ENCODE measurements at regions not wholly inside any gene's neighbourhood (a gene's known extent, or its start where the extent isn't known, plus 50 kb on each side); places are given as distances from the start of the nearest gene placed in this dataset.

DNA sequence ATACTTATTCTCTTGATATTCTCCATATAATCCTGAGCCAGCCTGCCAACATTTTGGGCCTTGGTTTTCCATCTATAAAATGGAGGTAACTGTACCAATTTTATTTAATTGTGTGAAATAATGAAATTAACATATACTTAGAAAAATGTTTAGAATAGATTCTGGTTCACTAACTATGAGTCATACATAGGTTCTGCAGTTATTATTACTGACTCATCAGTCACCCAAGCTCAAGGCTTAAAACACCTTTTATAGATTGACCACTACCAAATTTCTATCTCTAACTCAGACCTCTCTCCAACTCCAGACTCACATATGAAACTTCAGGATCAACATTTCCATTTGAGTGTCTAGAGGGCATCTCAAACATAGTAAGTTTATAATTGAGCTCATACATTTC is 1277.2 kb upstream of the GJE1 start:
- Mint-ChIP-seq H3K9me3 (no peaks in the 10 kb centered on the region), H3K27ac (no peak overlapping the region), H3K36me3 (no peaks in the 10 kb centered on the region)
- DNase-seq (ENCODE audit: low spot score in 2 of 2) (no peak), ATAC-seq (no peak)

DNA sequence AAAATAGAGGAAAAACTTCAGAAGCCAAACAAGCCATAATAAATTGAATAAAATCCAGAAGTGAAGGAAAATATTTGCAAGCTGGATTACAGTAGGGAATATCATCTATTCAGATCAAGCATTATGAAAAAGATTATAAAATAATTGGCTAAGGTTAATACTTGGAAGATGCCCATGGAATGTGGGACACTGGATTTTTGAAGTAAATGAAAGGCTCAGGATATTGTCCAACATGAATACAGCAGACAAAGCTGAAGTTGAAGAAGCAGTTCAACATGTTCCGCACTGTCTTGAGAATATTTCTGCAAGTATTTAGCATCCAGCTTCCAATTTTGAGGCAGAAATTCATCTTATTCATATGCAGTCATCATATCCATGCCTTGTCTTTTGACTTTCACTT is 1278.4 kb upstream of the GJE1 start:
- ATAC-seq (no peak), DNase-seq (ENCODE audit: low spot score in 2 of 2) (no peak)
- Mint-ChIP-seq H3K36me3 (no peaks in the 10 kb centered on the region), H3K9me3 (no peaks in the 10 kb centered on the region), H3K27ac (no peak overlapping the region)

DNA sequence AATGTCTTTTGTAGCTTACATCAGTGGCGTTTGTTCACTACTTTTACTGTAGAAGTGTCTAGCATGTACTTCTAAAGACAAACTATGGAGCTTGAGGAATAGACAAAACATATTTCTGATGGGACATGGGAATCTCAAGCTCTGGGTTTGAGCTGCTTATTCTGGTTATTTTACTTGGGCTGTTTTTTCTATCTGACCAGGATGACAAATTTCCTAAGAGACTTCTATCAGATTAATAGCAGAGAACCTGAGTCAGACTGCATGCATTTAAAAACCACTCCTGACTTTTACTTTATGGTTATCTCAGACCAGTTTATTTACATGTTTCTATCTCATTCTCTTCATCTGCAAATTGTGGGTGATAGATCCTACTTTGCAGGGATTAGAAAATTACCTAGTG is 1282.3 kb upstream of the GJE1 start:
- no peaks in the 10 kb centered on the region for H3K9me3 Mint-ChIP-seq
- DNase-seq (ENCODE audit: low spot score in 2 of 2), result no peak
- no peak for ATAC-seq

DNA sequence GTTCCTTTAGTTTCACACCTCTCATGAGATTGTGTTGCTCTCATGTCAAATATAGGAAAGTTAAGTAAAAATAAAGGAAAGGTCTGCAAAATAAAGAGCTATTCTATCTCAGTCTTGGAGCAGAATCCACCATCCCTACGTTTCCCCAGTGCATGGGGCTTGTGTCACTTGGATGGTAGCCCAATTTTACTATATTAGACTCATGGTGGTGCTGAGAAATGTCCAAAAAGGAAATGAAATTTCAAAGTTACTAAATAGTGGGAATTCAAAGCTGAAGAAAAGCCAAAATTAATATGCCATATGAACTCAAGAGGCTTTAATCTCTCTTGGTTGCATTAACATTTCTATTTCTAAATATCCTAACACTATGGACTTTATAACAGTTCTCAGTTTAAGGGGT is 1283.3 kb upstream of the GJE1 start:
- H3K36me3 Mint-ChIP-seq, result no peaks in the 10 kb centered on the region
- no peak for ATAC-seq
- no peaks in the 10 kb centered on the region for H3K9me3 Mint-ChIP-seq
- H3K27ac Mint-ChIP-seq, result no peak overlapping the region
- DNase-seq (ENCODE audit: low spot score in 2 of 2), result no peak

More for the DNA sequence above, 1282.3 kb upstream of the GJE1 start:
- no peaks in the 10 kb centered on the region for H3K36me3 Mint-ChIP-seq
- H3K27ac Mint-ChIP-seq, result no peak overlapping the region

DNA sequence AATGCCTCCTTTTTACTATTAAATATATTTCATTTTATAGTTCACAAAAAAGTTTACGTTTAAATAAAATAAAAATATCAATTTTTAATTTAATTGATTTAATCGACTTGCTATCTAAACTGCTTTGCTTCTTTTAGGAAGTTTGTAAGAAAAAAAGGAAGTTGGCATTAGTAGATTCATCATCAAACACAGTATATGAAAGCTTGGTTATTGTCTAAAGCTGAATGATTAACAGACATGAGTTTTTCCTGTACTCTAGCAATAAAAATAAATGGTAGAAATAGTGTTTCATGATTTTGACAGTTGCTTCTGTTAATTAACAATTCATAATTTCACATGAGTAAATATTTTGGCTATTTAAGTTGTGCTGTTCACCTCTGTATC is 1285.5 kb upstream of the GJE1 start:
- no peaks in the 10 kb centered on the region for H3K9me3 Mint-ChIP-seq
- no peak overlapping the region for H3K27ac Mint-ChIP-seq
- DNase-seq (ENCODE audit: low spot score in 2 of 2) (no peak), ATAC-seq (no peak)
- no peaks in the 10 kb centered on the region for H3K36me3 Mint-ChIP-seq

DNA sequence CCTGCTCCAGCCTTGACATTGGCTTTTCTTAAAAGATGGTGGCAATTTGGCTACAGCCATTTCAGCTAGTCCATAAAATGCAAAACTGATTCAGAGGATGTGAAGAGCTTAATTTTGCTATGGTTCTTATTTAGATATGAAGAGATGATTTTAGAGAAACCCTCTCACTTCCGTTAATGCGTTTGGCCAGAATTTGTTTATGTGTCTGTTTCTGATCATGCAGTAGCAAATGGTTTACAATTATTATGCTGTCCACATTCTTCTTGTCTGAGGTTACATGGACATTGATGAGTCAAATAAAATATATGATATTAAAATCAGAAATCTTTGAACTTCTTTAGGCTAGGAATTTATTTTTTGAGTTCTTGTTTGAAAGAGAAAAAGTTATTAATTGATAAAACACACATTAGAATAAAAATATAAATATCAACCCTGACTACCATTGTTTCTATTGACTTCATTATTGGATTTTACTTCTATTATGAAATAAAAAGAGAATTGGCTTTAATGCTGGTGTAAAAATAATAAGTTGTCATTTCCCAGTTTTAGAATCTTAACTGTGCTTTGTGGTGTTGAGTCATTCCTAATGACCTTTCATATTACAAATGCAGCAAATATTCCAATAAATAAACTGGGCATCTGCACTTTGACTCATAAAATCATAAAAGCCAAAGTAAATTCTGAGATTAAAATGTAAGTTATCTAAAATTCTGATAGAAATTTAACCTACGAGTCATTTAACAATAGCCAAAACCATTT is 1286.0 kb upstream of the GJE1 start:
- no peak overlapping the region for H3K27ac Mint-ChIP-seq
- no peak for DNase-seq (ENCODE audit: low spot score in 2 of 2)
- no peaks in the 10 kb centered on the region for H3K36me3 Mint-ChIP-seq
- no peaks in the 10 kb centered on the region for H3K9me3 Mint-ChIP-seq
- ATAC-seq, result no peak

DNA sequence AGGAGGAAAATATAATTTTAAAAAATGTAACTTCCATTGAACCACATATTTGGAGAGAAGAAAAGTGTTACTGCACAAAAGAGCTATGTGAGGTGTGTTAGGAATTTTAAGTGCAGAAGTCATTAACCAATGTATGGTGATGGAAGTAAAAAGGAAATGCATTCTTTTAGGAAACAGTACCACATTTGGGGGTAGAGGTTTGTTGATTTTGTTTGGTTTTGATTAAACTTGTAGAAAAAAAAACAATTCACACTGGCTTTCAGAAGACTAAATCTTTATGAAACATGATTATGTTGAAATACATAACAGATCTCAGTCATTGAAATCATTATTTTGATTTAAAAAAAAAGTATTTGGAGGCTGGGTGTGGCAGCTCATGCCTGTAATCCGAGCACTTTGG is 1287.0 kb upstream of the GJE1 start:
- no peak for DNase-seq (ENCODE audit: low spot score in 2 of 2)
- H3K9me3 Mint-ChIP-seq, result no peaks in the 10 kb centered on the region
- H3K36me3 Mint-ChIP-seq, result no peaks in the 10 kb centered on the region
- H3K27ac Mint-ChIP-seq, result no peak overlapping the region
- ATAC-seq, result no peak

DNA sequence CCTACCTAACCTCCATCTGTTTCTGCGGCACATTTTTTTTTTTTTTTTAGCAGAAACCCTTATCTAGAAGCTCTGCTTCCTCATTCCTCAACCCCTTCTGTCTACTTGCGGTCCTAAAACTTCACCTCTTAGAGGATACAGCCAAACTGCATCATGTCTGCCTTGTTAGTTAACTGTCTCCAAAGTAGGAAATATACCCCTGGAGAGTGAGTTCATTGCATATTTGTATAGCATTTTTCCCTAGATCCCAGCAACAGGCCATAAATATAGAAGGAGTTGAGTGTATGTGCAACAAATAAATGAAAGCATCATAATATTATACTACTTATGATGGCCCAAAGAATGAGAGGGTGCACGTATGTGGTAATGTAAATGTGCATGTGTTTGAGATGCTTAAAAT is 1288.6 kb upstream of the GJE1 start:
- no peaks in the 10 kb centered on the region for H3K9me3 Mint-ChIP-seq
- no peaks in the 10 kb centered on the region for H3K36me3 Mint-ChIP-seq
- ATAC-seq (no peak), DNase-seq (ENCODE audit: low spot score in 2 of 2) (no peak)
- no peak overlapping the region for H3K27ac Mint-ChIP-seq

DNA sequence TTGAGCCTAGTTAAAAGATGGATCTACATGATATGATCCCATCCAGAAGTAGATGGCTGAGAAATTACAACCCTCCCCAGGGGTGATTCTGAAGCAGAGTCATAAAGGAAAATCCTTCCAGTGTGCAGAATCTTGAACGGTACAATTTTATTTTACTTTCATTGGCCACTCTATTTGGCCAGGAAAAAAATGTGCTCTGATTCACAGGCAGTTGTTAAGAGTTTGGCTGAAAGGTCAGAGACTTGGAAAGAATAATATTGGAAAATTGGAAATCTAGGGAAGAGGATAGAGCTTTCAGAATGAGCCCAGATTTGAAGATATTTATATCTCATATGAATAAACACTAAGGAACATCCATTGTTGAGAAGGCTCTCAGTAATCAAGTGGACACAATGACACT is 1299.3 kb upstream of the GJE1 start:
- no peaks in the 10 kb centered on the region for H3K36me3 Mint-ChIP-seq
- H3K27ac Mint-ChIP-seq, result no peak overlapping the region
- ATAC-seq (no peak), DNase-seq (ENCODE audit: low spot score in 2 of 2) (no peak)
- no peaks in the 10 kb centered on the region for H3K9me3 Mint-ChIP-seq

DNA sequence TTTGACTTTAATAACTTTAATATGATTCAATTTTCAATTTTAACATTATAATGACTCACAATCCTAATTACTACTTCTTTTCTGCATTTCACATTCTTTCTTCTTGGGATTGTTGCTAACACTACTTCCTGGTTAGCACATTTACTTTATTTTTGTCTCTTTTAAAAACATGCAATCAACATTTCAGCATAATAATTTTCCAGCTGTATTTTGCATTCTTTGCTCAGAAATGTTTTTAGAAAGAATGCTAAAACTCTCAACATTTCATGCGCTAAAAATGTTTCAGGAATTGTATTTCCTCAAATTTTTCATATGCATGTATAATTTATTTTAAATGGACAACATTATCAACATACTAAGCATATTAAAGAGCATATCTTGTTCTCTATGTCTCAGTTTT is 1302.1 kb upstream of the GJE1 start:
- Mint-ChIP-seq H3K9me3 (no peaks in the 10 kb centered on the region), H3K36me3 (no peaks in the 10 kb centered on the region), H3K27ac (no peak overlapping the region)
- DNase-seq (ENCODE audit: low spot score in 2 of 2) (no peak), ATAC-seq (no peak)

DNA sequence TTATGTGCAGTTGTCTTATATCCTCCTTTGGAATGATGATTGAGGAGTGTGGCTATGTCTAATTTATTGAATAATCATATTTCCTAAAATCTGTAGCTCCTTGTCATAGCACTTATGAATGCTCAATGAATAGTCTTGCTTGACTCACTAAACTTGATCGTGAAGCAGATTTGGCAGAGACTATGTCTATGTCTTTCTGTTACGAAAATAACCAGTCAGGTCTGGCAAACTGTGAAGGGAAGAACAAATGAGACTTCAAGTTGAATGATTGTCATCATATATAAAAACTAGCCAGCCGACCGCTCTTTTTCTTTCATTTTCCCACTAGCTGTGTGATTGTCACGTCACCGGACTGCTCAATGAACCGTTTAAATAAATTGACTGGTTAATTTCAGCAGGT is 1303.9 kb upstream of the GJE1 start:
- no peak overlapping the region for H3K27ac Mint-ChIP-seq
- no peak for DNase-seq (ENCODE audit: low spot score in 2 of 2)
- H3K9me3 Mint-ChIP-seq, result no peaks in the 10 kb centered on the region
- H3K36me3 Mint-ChIP-seq, result no peaks in the 10 kb centered on the region
- no peak for ATAC-seq

DNA sequence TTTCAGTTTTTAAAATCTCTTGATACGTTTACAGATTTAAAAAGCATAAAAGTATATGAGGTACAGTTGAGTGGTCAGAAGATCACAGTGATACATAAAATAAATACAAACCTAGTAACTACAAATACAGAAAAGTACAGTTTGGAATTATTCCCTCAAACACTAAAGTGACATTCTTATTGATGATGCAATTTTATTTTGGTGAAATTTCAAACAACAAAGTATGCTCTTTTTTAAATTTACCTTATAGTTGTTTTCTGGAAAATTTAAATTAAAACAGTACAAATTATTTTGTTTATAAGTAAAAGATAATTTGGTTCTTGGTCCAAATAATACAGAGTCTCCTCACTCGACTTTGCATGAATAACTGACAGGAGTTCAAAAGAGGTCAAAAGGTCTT is 1305.1 kb upstream of the GJE1 start:
- DNase-seq (ENCODE audit: low spot score in 2 of 2), result no peak
- no peak for ATAC-seq
- Mint-ChIP-seq H3K9me3 (no peaks in the 10 kb centered on the region), H3K27ac (no peak overlapping the region), H3K36me3 (no peaks in the 10 kb centered on the region)

DNA sequence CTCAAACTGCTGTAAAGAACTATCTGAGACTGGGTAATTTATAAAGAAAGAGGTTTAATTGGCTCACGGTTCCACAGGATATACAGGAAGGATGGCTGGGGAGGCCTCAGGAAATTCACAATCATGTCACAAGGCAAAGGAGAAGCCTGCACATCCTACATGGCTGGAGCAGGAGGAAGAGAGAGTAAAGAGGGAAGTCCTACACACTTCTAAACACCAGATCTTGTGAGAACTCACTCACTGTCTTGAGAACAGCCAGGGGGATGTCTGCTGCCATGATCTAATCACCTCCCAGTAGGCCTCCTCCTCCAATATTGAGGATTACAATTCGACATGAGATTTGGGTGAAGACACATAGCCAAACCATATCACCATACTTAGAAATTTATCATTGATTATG is 1307.0 kb upstream of the GJE1 start:
- Mint-ChIP-seq H3K9me3 (no peaks in the 10 kb centered on the region), H3K27ac (no peak overlapping the region), H3K36me3 (no peaks in the 10 kb centered on the region)
- no peak for ATAC-seq
- DNase-seq (ENCODE audit: low spot score in 2 of 2), result no peak

DNA sequence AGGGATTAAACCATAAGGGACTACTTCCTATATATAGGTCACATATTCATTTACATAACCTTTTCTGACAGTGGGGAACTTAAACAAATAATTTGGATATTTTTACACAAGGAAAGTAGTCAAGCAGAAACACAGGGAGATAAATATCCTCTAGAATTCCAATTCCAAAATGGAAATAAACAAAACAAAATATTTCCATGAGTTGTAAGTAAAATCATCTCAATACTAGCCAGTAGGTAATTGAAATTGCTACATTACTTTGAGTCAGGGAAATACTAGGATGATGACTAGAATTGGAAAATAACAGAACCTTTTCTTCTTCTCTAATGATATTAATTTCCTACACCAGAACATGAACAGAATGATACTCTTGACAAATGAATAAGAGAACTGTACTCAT is 1308.1 kb upstream of the GJE1 start:
- DNase-seq (ENCODE audit: low spot score in 2 of 2) (no peak), ATAC-seq (no peak)
- no peaks in the 10 kb centered on the region for H3K36me3 Mint-ChIP-seq
- H3K27ac Mint-ChIP-seq, result no peak overlapping the region
- H3K9me3 Mint-ChIP-seq, result no peaks in the 10 kb centered on the region

DNA sequence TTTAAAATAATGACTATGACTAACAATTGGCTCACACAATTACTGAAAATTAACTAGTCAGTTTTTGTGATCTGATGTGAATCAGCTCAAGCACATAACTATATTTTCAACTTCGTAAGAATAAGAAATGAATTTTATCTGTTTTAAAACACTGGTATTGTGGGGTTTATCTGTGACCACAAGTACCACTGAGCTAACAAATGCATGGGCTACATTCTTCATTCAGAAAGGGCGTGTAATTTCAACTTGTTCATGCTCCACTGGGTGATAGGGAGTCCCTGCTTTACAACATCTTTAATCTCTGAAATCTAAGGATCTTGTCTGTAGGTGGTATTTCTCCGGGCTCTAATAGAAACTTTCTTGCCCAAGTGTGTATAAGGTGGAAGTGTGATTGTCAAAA is 1311.5 kb upstream of the GJE1 start:
- Mint-ChIP-seq H3K27ac (no peak overlapping the region), H3K36me3 (no peaks in the 10 kb centered on the region), H3K9me3 (no peaks in the 10 kb centered on the region)
- no peak for DNase-seq (ENCODE audit: low spot score in 2 of 2)
- no peak for ATAC-seq

DNA sequence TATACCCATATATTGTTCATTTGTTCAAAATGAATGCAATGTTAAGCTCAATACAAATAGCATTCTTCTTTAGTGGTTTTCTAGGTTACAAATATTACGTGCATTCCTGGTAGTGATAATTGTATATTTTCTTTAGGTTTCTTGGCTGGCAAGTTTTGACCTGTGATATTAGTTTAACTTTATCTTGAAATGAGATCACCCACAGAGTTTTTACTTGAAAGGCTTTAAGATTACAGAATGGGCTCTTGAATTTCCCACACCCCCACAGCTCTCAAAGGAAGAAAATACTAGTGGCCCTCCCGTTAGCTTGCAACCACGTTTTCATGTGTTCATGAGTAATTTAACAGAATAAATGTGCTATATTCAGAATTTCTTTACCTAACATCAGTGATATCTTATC is 1315.5 kb upstream of the GJE1 start:
- Mint-ChIP-seq H3K27ac (no peak overlapping the region), H3K9me3 (no peaks in the 10 kb centered on the region), H3K36me3 (no peaks in the 10 kb centered on the region)
- no peak for DNase-seq (ENCODE audit: low spot score in 2 of 2)
- no peak for ATAC-seq

DNA sequence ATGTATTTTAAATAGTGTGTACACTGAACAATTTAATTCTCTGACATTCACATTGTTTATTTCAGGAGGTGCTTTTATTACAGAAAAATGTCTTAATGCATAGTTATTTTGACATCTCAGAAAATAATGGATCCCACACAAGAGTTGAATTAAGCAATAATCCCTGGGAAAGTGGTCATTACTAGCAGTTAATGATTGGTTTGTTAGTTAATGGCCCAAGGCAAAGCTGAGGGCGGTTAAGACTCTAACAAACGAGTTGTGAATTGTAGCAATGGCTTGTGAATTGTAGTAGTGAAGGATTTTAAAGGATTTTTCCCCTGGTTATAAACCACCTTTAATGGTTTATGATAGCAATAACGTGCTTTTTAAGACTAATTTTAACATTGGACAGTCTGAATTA is 1316.0 kb upstream of the GJE1 start:
- no peak for ATAC-seq
- Mint-ChIP-seq H3K27ac (no peak overlapping the region), H3K36me3 (no peaks in the 10 kb centered on the region), H3K9me3 (no peaks in the 10 kb centered on the region)
- DNase-seq (ENCODE audit: low spot score in 2 of 2), result no peak

DNA sequence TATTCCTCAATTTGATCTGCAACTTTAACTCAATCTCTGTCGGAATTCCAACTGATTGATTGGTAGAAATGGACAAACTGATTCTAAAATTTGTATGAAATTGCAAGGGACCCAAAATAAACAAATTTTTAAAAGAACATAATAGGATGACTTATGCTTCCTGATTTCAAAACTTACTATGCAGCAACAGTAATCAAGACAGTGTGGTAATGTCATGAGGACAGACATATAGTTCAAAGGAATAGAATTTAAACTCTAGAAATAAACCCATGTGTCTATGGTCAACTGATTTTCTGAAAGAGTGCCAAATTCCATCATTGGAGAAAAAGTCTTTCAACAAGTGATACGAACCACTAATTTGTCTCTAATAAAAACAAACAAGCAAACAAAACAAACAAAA is 1320.1 kb upstream of the GJE1 start:
- ATAC-seq (no peak), DNase-seq (ENCODE audit: low spot score in 2 of 2) (no peak)
- H3K36me3 Mint-ChIP-seq, result no peaks in the 10 kb centered on the region
- H3K27ac Mint-ChIP-seq, result no peak overlapping the region
- H3K9me3 Mint-ChIP-seq, result peaks cover 0 to 5% of the 10 kb centered on the region in 2 donors

DNA sequence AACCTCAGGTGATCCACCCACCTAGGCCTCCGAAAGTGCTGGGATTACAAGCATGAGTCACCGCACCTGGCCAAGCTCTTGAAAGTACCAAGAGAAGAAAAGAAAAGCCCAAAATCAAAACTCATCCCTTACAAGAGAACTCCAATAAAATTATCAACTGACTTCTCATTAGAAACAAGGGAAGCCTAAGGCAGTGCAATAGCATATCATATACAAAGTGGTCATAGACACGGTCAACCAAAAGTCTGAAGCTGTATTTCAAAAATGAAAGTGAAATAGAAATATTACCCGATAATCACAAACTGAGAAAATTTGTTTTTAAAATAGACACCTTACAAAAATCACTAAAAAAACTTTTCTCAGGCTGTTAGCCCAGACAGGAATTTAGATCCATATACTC is 1321.1 kb upstream of the GJE1 start:
- no peak for ATAC-seq
- H3K27ac Mint-ChIP-seq, result no peak overlapping the region
- H3K36me3 Mint-ChIP-seq, result no peaks in the 10 kb centered on the region
- DNase-seq (ENCODE audit: low spot score in 2 of 2), result no peak
- peaks cover 0 to 5% of the 10 kb centered on the region in 2 donors for H3K9me3 Mint-ChIP-seq

All from activated naive CD4-positive, alpha-beta T cell treated with anti-CD3 and anti-CD28 coated beads, Interleukin-2, amount 50 U/mL, for 72 hours (primary cell).